Suprapubic skin (tissue), 4 donors: ENCODE measurements at regions not wholly inside any gene's neighbourhood (a gene's known extent, or its start where the extent isn't known, plus 50 kb on each side); places are given as distances from the start of the nearest gene placed in this dataset.

ENCODE experiments used
- DNase-seq, 2 donors: peaks; one replicate each; pipeline ENCODE4 v3.0.0-alpha.2; 2019; ENCODE audit warnings: low spot score in 2 of 2
- H3K27ac ChIP-seq: fragments of 200-600 bp; sonication (generic); one replicate; pipeline ENCODE4 v1.5.1; 2019
- H3K27me3 ChIP-seq: fragments of 200-600 bp; sonication (generic); one replicate; pipeline ENCODE4 v1.5.1; 2019
- H3K36me3 ChIP-seq: fragments of 200-600 bp; sonication (generic); one replicate; pipeline ENCODE4 v1.5.1; 2019
- H3K4me1 ChIP-seq: fragments of 200-600 bp; sonication (generic); one replicate; pipeline ENCODE4 v1.5.1; 2019
- H3K4me3 ChIP-seq: fragments of 200-600 bp; sonication (generic); one replicate; pipeline ENCODE4 v1.5.1; 2019; ENCODE audit warnings: mild to moderate bottlenecking
- H3K9me3 ChIP-seq: fragments of 200-600 bp; sonication (generic); one replicate; pipeline ENCODE4 v1.5.1; 2019
- CTCF ChIP-seq, 2 donors: fragments of 200-600 bp in 1 of 2; fragments of 450-650 bp in 1 of 2; sonication (generic) in 1 of 2; IDR thresholded peaks; one replicate each; pipeline ENCODE4 v1.5.1; 2016 to 2019; ENCODE audit warnings: antibody characterized with exemption in 2 of 2, mild to moderate bottlenecking in 1 of 2, moderate library complexity in 1 of 2
- EP300 ChIP-seq: sonication (generic); formaldehyde crosslinking; IDR thresholded peaks from one replicate; pipeline ENCODE4 v1.6.1; 2017; ENCODE audit warnings: antibody characterized with exemption
- POLR2A ChIP-seq, 2 donors: fragments of 450-650 bp; IDR thresholded peaks; one replicate each; pipeline ENCODE4 v1.6.1; 2017; ENCODE audit warnings: antibody characterized with exemption in 2 of 2, mild to moderate bottlenecking in 2 of 2, moderate library complexity in 2 of 2
- POLR2AphosphoS5 ChIP-seq, 3 donors: sonication (generic); formaldehyde crosslinking; IDR thresholded peaks; one replicate each; pipeline ENCODE4 v1.6.1; 2017; ENCODE audit warnings: antibody characterized with exemption in 3 of 3
- WGBS: methylation state at CpG from one replicate; pipeline ENCODE4 v1.1.5; 2018; 5-methylcytosine and 5-hydroxymethylcytosine counted together

GRCh38 chr6:148112851-148113319 is 229.8 kb upstream of the SASH1 start:
- H3K27ac ChIP-seq = no peak overlapping the region
- TF ChIP-seq POLR2A (IDR thresholded peaks at IDR 0.05) = no peak
- no peak for TF ChIP-seq EP300
- TF ChIP-seq POLR2AphosphoS5 (IDR thresholded peaks at IDR 0.05) = no peak
- no peak for TF ChIP-seq CTCF (IDR thresholded peaks at IDR 0.05)
- no peaks in the 10 kb centered on the region for H3K4me1 ChIP-seq
- WGBS = 74% methylated on average over 2 of the region's 2 CpGs
- no peak overlapping the region for H3K4me3 ChIP-seq
- no peaks in the 10 kb centered on the region for H3K36me3 ChIP-seq
- no peaks in the 10 kb centered on the region for H3K27me3 ChIP-seq
- no peak for DNase-seq
- H3K9me3 ChIP-seq = no peaks in the 10 kb centered on the region

GRCh38 chr6:148116001-148116400 is 226.6 kb upstream of the SASH1 start:
- Histone ChIP-seq H3K4me3 (no peak overlapping the region), H3K9me3 (no peaks in the 10 kb centered on the region), H3K27ac (no peak overlapping the region), H3K36me3 (no peaks in the 10 kb centered on the region), H3K27me3 (no peaks in the 10 kb centered on the region), H3K4me1 (no peaks in the 10 kb centered on the region)
- 74% methylated on average over 3 of the region's 3 CpGs for WGBS
- DNase-seq = no peak
- TF ChIP-seq CTCF (IDR thresholded peaks at IDR 0.05) = no peak
- TF ChIP-seq POLR2AphosphoS5 (IDR thresholded peaks at IDR 0.05) = no peak
- no peak for TF ChIP-seq EP300
- TF ChIP-seq POLR2A (IDR thresholded peaks at IDR 0.05) = no peak

- no peaks in the 10 kb centered on the region for H3K9me3 ChIP-seq
- 96% methylated on average over 1 of the region's 1 CpG for WGBS
- H3K27ac ChIP-seq = no peak overlapping the region
- H3K4me3 ChIP-seq = no peak overlapping the region
- H3K36me3 ChIP-seq = no peaks in the 10 kb centered on the region
- TF ChIP-seq CTCF (IDR thresholded peaks at IDR 0.05) (no peak), POLR2AphosphoS5 (IDR thresholded peaks at IDR 0.05) (no peak), EP300 (no peak), POLR2A (IDR thresholded peaks at IDR 0.05) (no peak)
- H3K27me3 ChIP-seq = no peaks in the 10 kb centered on the region
- no peaks in the 10 kb centered on the region for H3K4me1 ChIP-seq
- no peak for DNase-seq
Measured at GRCh38 chr6:148118244-148118643, 224.4 kb upstream of the SASH1 start.

- H3K27me3 ChIP-seq = no peaks in the 10 kb centered on the region
- no peaks in the 10 kb centered on the region for H3K4me1 ChIP-seq
- no peaks in the 10 kb centered on the region for H3K9me3 ChIP-seq
- TF ChIP-seq CTCF (IDR thresholded peaks at IDR 0.05) (no peak), EP300 (no peak), POLR2AphosphoS5 (IDR thresholded peaks at IDR 0.05) (no peak), POLR2A (IDR thresholded peaks at IDR 0.05) (no peak)
- DNase-seq = no peak
- H3K4me3 ChIP-seq = no peak overlapping the region
- WGBS = 77% methylated on average over 6 of the region's 6 CpGs
- no peaks in the 10 kb centered on the region for H3K36me3 ChIP-seq
- H3K27ac ChIP-seq = no peak overlapping the region
Measured at GRCh38 chr6:148128014-148128730, 214.5 kb upstream of the SASH1 start.

- Histone ChIP-seq H3K9me3 (no peaks in the 10 kb centered on the region), H3K27me3 (no peaks in the 10 kb centered on the region), H3K4me3 (no peak overlapping the region), H3K27ac (no peak overlapping the region), H3K4me1 (no peaks in the 10 kb centered on the region), H3K36me3 (no peaks in the 10 kb centered on the region)
- WGBS = 37% methylated on average over 6 of the region's 6 CpGs
- TF ChIP-seq EP300 (no peak), CTCF (IDR thresholded peaks at IDR 0.05) (no peak), POLR2AphosphoS5 (IDR thresholded peaks at IDR 0.05) (no peak)
- no peak for DNase-seq
Measured at GRCh38 chr6:148134592-148134991, 208.0 kb upstream of the SASH1 start.
